Epithelial cell of esophagus (primary cell): ENCODE measurements at regions not wholly inside any gene's neighbourhood (a gene's known extent, or its start where the extent isn't known, plus 50 kb on each side); places are given as distances from the start of the nearest gene placed in this dataset.
"Not testable (repeated sequence)": the region's sequence is repeated elsewhere in the genome, so short reads cannot be mapped to it uniquely, and the experiment has no call there.

Experiments
- DNase-seq: peaks from one replicate; pipeline ENCODE4 v3.0.0; 2010; ENCODE audit warnings: low read depth
- H3K4me3 ChIP-seq: 2 replicates; pipeline ENCODE4 v1.5.1; 2011; ENCODE audit warnings: mild to moderate bottlenecking, low read length, control low read depth
- CTCF ChIP-seq: IDR thresholded peaks from 2 replicates; pipeline ENCODE4 v1.5.1; 2011; ENCODE audit warnings: low read depth, mild to moderate bottlenecking, low read length, control low read depth, inconsistent platforms; ENCODE audit not compliant: insufficient read depth; ENCODE audit errors: missing control alignments

GRCh38 chr18:60894254-60894945 lies 438.8 kb upstream of the CDH20 start:
- H3K4me3 ChIP-seq = no peak overlapping the region
- no peak for TF ChIP-seq CTCF
- peak; percentile 94 for DNase-seq

GRCh38 chr18:60895181-60895580 lies 438.0 kb upstream of the CDH20 start:
- H3K4me3 ChIP-seq = no peak overlapping the region
- DNase-seq = peak; percentile 55
- TF ChIP-seq CTCF = no peak

- no peak for DNase-seq
- TF ChIP-seq CTCF = no peak
Observed at GRCh38 chr18:60898111-60898510, 435.1 kb upstream of the CDH20 start.

GRCh38 chr18:60905699-60906098 lies 427.5 kb upstream of the CDH20 start:
- no peak overlapping the region for H3K4me3 ChIP-seq
- no peak for TF ChIP-seq CTCF
- no peak for DNase-seq

More at GRCh38 chr18:60898111-60898510, 435.1 kb upstream of the CDH20 start:
- no peak overlapping the region for H3K4me3 ChIP-seq

- TF ChIP-seq CTCF = no peak
- DNase-seq = no peak
- no peak overlapping the region for H3K4me3 ChIP-seq
Observed at GRCh38 chr18:60910534-60910933, 422.7 kb upstream of the CDH20 start.

- no peak for DNase-seq
- no peak overlapping the region for H3K4me3 ChIP-seq
- no peak for TF ChIP-seq CTCF
Observed at GRCh38 chr18:60911504-60911903, 421.7 kb upstream of the CDH20 start.

- H3K4me3 ChIP-seq = no peak overlapping the region
- DNase-seq = no peak
- TF ChIP-seq CTCF = no peak
Observed at GRCh38 chr18:60915160-60915559, 418.1 kb upstream of the CDH20 start.

- not testable (repeated sequence) for H3K4me3 ChIP-seq, DNase-seq
Observed at GRCh38 chr18:60918862-60919261, 414.4 kb upstream of the CDH20 start.
